WERI-Rb-1 (cell line): ENCODE measurements at regions not wholly inside any gene's neighbourhood (a gene's known extent, or its start where the extent isn't known, plus 50 kb on each side); places are given as distances from the start of the nearest gene placed in this dataset.

Experiments used
- DNase-seq: peaks from one replicate; pipeline ENCODE4 v3.0.0-alpha.2; 2020
- H3K27ac ChIP-seq: fragments of 250-450 bp; sonication (Bioruptor Pico); 2 replicates; pipeline ENCODE4 v1.5.1; 2020; ENCODE audit warnings: mild to moderate bottlenecking, moderate library complexity
- H3K27me3 ChIP-seq: fragments of 250-450 bp; sonication (Bioruptor Pico); 2 replicates; pipeline ENCODE4 v1.5.1; 2021; ENCODE audit warnings: mild to moderate bottlenecking, low read depth, moderate library complexity; ENCODE audit not compliant: insufficient read depth, severe bottlenecking
- H3K36me3 ChIP-seq: fragments of 250-450 bp; sonication (Bioruptor Pico); 2 replicates; pipeline ENCODE4 v1.5.1; 2020; ENCODE audit warnings: mild to moderate bottlenecking, moderate library complexity
- H3K4me3 ChIP-seq: 2 replicates; pipeline ENCODE4 v1.5.1; 2011; ENCODE audit warnings: low read depth, mild to moderate bottlenecking, control low read depth, low read length
- H3K9me3 ChIP-seq: fragments of 250-450 bp; sonication (Bioruptor Pico); 2 replicates; pipeline ENCODE4 v1.5.1; 2021; ENCODE audit warnings: mild to moderate bottlenecking, moderate library complexity; ENCODE audit not compliant: severe bottlenecking
- TF ChIP-seq, protein P1 (sequence below): IDR thresholded peaks from 2 replicates; pipeline ENCODE4 v1.5.1; 2011; ENCODE audit warnings: low read depth, mild to moderate bottlenecking, control low read depth, inconsistent platforms, low read length

DNA sequence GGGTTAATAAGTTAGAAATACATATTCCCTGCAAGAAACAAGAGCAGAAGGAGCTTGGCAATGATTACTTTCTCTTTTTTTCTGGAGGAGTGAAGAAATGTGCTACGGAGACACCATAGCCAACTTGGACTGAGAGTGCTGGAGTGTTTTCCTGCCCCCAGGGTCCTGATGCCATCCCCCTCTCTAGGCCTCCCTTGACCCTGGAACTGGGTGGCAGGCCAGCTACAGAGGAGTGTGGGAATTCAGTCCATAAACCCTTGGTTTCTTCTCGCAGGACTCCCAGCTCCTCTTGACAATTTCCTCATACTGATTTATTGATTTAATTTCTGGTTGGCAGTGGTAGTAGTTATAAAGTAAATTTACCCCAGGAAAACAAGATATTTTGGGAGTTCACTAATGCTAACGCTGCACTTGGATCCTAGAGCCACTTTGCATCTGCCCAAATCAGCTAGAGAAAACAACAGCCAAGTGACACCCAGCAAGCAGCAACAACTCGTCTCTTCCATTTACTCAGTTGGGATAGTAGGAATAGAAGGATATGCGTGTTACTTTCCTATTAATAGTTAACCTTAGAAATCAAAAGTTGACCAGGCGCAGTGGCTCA lies 76.4 kb upstream of the CELF2 start:
- Histone ChIP-seq H3K27me3 (no peaks in the 10 kb centered on the region), H3K36me3 (no peaks in the 10 kb centered on the region), H3K27ac (no peak overlapping the region), H3K9me3 (no peaks in the 10 kb centered on the region), H3K4me3 (no peak overlapping the region)
- no peak for DNase-seq
- TF ChIP-seq, protein P1, sequence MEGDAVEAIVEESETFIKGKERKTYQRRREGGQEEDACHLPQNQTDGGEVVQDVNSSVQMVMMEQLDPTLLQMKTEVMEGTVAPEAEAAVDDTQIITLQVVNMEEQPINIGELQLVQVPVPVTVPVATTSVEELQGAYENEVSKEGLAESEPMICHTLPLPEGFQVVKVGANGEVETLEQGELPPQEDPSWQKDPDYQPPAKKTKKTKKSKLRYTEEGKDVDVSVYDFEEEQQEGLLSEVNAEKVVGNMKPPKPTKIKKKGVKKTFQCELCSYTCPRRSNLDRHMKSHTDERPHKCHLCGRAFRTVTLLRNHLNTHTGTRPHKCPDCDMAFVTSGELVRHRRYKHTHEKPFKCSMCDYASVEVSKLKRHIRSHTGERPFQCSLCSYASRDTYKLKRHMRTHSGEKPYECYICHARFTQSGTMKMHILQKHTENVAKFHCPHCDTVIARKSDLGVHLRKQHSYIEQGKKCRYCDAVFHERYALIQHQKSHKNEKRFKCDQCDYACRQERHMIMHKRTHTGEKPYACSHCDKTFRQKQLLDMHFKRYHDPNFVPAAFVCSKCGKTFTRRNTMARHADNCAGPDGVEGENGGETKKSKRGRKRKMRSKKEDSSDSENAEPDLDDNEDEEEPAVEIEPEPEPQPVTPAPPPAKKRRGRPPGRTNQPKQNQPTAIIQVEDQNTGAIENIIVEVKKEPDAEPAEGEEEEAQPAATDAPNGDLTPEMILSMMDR: no peak

DNA sequence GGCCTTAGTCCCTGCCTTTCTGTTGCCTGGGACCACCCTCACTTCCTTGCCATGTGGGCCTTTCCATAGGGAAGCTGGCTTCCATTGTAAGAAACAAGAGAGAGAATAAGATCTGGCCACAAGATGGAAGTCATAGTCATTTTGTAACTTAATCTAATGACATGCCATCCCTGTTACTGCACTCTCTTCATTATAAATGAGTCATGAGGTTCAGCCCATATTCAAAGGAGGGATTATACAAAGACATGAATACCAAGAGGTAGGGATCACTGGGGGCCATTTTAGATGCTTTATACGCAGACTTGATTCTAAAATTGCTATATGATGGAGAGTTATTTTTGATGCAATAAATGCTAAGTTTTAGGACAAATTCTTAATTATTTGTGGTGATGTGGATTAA lies 75.2 kb upstream of the CELF2 start:
- TF ChIP-seq, protein P1: no peak

DNA sequence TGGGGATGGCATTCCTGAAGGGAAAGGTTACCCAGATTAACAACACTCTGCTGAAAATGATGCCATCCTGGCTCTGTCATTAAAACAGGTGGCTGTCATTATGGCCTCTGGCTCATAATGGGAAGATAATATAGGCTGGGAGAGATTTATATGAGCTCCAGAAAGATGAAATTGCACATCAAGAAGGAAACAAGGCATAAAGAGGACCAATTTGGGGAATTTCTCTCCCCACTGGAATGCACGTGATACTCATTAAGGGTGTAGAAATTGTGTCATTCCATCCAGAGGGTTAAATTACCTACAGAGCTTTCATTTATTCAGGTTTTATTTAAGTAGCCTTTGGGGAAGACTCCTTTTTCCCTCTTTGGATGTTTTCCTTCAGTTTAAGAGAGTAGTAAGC lies 71.6 kb upstream of the CELF2 start:
- DNase-seq: no peak
- no peak overlapping the region for H3K27ac ChIP-seq
- H3K27me3 ChIP-seq: no peaks in the 10 kb centered on the region
- no peaks in the 10 kb centered on the region for H3K36me3 ChIP-seq
- TF ChIP-seq, protein P1: no peak
- H3K4me3 ChIP-seq: no peak overlapping the region
- no peaks in the 10 kb centered on the region for H3K9me3 ChIP-seq

More for the DNA sequence above, 75.2 kb upstream of the CELF2 start:
- Histone ChIP-seq H3K36me3 (no peaks in the 10 kb centered on the region), H3K27ac (no peak overlapping the region), H3K27me3 (no peaks in the 10 kb centered on the region), H3K9me3 (no peaks in the 10 kb centered on the region), H3K4me3 (no peak overlapping the region)
- DNase-seq: no peak

DNA sequence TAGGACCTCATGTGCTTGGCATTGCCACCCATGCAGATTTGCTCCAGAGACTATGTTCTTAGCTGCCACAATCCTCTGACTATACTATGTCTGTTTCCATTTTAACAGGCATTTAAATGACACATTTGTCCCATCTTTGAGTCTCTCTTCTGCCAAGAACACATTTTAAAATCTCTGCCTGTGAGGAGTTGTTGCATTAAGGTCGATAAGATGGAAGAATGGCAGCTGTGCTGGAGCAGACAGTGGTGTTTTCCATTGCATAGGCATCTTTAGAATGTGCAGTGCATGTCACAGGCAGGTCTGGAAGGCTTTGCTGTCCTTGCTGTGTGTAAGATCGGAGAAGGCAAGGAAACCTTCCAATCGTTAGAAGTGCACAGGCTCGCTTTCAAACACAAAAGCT lies 70.9 kb upstream of the CELF2 start:
- no peak overlapping the region for H3K4me3 ChIP-seq
- no peaks in the 10 kb centered on the region for H3K9me3 ChIP-seq
- DNase-seq: no peak
- H3K36me3 ChIP-seq: no peaks in the 10 kb centered on the region
- TF ChIP-seq, protein P1: no peak
- H3K27ac ChIP-seq: no peak overlapping the region
- H3K27me3 ChIP-seq: no peaks in the 10 kb centered on the region

DNA sequence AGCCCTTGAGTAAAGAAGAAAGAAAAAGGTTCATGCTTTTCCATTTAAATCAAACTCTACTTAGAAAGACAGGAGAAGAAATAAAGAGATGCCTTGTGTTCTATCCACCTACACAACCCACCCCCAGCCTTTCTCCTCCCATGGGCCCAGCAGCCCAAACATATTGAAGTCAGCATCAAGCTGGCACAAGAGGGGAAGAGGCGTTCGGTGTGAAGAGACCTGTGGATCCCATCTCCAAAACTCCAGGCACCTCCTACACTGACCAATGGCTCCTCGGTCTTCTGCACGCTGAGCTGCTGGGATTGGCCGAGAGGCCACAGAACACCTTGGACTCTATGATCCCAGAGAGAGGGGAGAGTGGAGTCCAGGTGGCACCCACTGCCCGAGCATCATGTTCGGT lies 66.0 kb upstream of the CELF2 start:
- no peak overlapping the region for H3K4me3 ChIP-seq
- no peaks in the 10 kb centered on the region for H3K36me3 ChIP-seq
- no peaks in the 10 kb centered on the region for H3K9me3 ChIP-seq
- DNase-seq: no peak
- no peak overlapping the region for H3K27ac ChIP-seq
- TF ChIP-seq, protein P1: no peak
- no peaks in the 10 kb centered on the region for H3K27me3 ChIP-seq

DNA sequence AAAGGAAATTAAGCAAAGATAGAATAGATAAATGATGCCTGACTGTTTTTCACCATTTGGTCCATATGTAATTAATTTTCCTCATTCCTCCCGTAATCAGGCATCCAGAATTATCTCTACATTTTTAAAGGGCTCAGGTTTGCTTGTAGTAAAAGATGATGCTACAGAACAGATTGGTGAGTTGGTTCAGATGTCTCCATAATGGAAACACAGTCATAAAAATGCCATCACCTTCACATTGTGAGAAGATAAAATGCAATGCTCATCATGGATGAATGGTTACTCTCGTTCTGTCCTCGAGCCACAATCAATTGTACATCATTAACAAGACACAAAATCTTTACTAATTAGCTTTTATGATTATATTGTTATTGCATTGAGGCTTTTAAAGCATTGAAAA lies 64.9 kb upstream of the CELF2 start:
- H3K27ac ChIP-seq: no peak overlapping the region

More for the DNA sequence above, 64.9 kb upstream of the CELF2 start:
- DNase-seq: no peak
- H3K9me3 ChIP-seq: no peaks in the 10 kb centered on the region
- no peaks in the 10 kb centered on the region for H3K27me3 ChIP-seq
- H3K36me3 ChIP-seq: no peaks in the 10 kb centered on the region
- TF ChIP-seq, protein P1: no peak
- no peak overlapping the region for H3K4me3 ChIP-seq
